SK-N-SH (cell line): ENCODE measurements at regions not wholly inside any gene's neighbourhood (a gene's known extent, or its start where the extent isn't known, plus 50 kb on each side); places are given as distances from the start of the nearest gene placed in this dataset.

Experiments used
- CTCF ChIP-seq: fragments of 200-600 bp; sonication (generic); IDR thresholded peaks from 2 replicates; pipeline ENCODE4 v1.6.1; 2017; ENCODE audit warnings: antibody characterized with exemption, mild to moderate bottlenecking, moderate library complexity
- ELF1 ChIP-seq: IDR thresholded peaks from 2 replicates; pipeline ENCODE4 v1.4.0; 2012
- EP300 ChIP-seq, 2 experiments: IDR thresholded peaks; 2 replicates each; pipeline versions ENCODE4 v1.4.0 to v1.6.1; 2012; ENCODE audit warnings: borderline replicate concordance in 1 of 2, low read depth in 1 of 2, low read length in 1 of 2
- MAX ChIP-seq: IDR thresholded peaks from 2 replicates; pipeline ENCODE4 v1.4.0; 2012; ENCODE audit warnings: low read depth
- RAD21 ChIP-seq: IDR thresholded peaks from 2 replicates; pipeline ENCODE4 v1.6.1; 2012; ENCODE audit warnings: mild to moderate bottlenecking, low read length
- REST ChIP-seq: IDR thresholded peaks from 2 replicates; pipeline ENCODE4 v1.6.1; 2012; ENCODE audit warnings: mild to moderate bottlenecking, low read depth, low read length, moderate library complexity
- RXRA ChIP-seq: IDR thresholded peaks from 2 replicates; pipeline ENCODE4 v1.4.0; 2012; ENCODE audit warnings: low read depth, mild to moderate bottlenecking, borderline replicate concordance
- YY1 ChIP-seq: IDR thresholded peaks from 2 replicates; pipeline ENCODE4 v1.4.0; 2012; ENCODE audit warnings: low read depth, mild to moderate bottlenecking
- ZBTB33 ChIP-seq: IDR thresholded peaks from 2 replicates; pipeline ENCODE4 v1.4.0; 2012; ENCODE audit warnings: low read depth, borderline replicate concordance

GRCh38 chr9:79382458-79382857, 189.3 kb upstream of the TLE4 start:
- TF ChIP-seq CTCF (no peak), RAD21 (no peak), YY1 (no peak), REST (no peak), ELF1 (no peak), RXRA (no peak), ZBTB33 (no peak), EP300 (IDR thresholded peaks at IDR 0.05; ENCODE audit: borderline replicate concordance in 1 of 2, low read depth in 1 of 2, low read length in 1 of 2) (no peak), MAX (no peak)
